NCI-H2107 (cell line): ENCODE measurements at regions not wholly inside any gene's neighbourhood (a gene's known extent, or its start where the extent isn't known, plus 50 kb on each side); places are given as distances from the start of the nearest gene placed in this dataset.

Experiments used
- DNase-seq: peaks from one replicate; lab custom pipeline; 2025; lab: John Stamatoyannopoulos, UW

GRCh38 chr5:6006838-6007314 is 371.5 kb downstream of the MED10 start:
- no peak for DNase-seq

GRCh38 chr5:6003040-6003825 is 375.1 kb downstream of the MED10 start:
- no peak for DNase-seq

GRCh38 chr5:6000867-6001266 is 377.5 kb downstream of the MED10 start:
- no peak for DNase-seq

GRCh38 chr5:5995819-5996218 is 382.5 kb downstream of the MED10 start:
- DNase-seq = no peak

GRCh38 chr5:5986492-5987178 is 391.7 kb downstream of the MED10 start:
- no peak for DNase-seq

GRCh38 chr5:5985332-5985731 is 393.0 kb downstream of the MED10 start:
- no peak for DNase-seq

GRCh38 chr5:5983261-5983980 is 394.9 kb downstream of the MED10 start:
- DNase-seq = no peak

GRCh38 chr5:5981562-5981961 is 396.8 kb downstream of the MED10 start:
- DNase-seq = no peak

- no peak for DNase-seq
Measured at GRCh38 chr5:5980538-5980895, 397.8 kb downstream of the MED10 start.

GRCh38 chr5:5979761-5980537 is 398.4 kb downstream of the MED10 start:
- no peak for DNase-seq

GRCh38 chr5:5979377-5979760 is 399.0 kb downstream of the MED10 start:
- DNase-seq = no peak

- peak; percentile 57 for DNase-seq
Measured at GRCh38 chr5:5978501-5979376, 399.6 kb downstream of the MED10 start.

- DNase-seq = no peak
Measured at GRCh38 chr5:5971203-5971602, 407.1 kb downstream of the MED10 start.

- DNase-seq = no peak
Measured at GRCh38 chr5:5969942-5970483, 408.3 kb downstream of the MED10 start.

- no peak for DNase-seq
Measured at GRCh38 chr5:5968981-5969380, 409.4 kb downstream of the MED10 start.

- DNase-seq = no peak
Measured at GRCh38 chr5:5967944-5968343, 410.4 kb downstream of the MED10 start.

- DNase-seq = no peak
Measured at GRCh38 chr5:5967373-5967772, 411.0 kb downstream of the MED10 start.

GRCh38 chr5:5965132-5965531 is 413.2 kb downstream of the MED10 start:
- DNase-seq = no peak

- no peak for DNase-seq
Measured at GRCh38 chr5:5964347-5964746, 414.0 kb downstream of the MED10 start.

- DNase-seq = no peak
Measured at GRCh38 chr5:5957737-5958136, 420.6 kb downstream of the MED10 start.

GRCh38 chr5:5954275-5954598 is 424.1 kb downstream of the MED10 start:
- DNase-seq = no peak
